SU-DHL-6 (cell line): ENCODE measurements at regions not wholly inside any gene's neighbourhood (a gene's known extent, or its start where the extent isn't known, plus 50 kb on each side); places are given as distances from the start of the nearest gene placed in this dataset.

Experiments used
- EZH2phosphoT487 ChIP-seq: fragments of 200-600 bp; sonication (generic), shearing (Covaris generic); conservative IDR thresholded peaks from 2 replicates; pipeline ENCODE4 v1.6.1; 2018; ENCODE audit warnings: mild to moderate bottlenecking, antibody characterized with exemption, low read length, moderate library complexity, mixed read lengths
- TF ChIP-seq, protein P1 (sequence below): fragments of 200-600 bp; sonication (generic); IDR thresholded peaks from one replicate; pipeline ENCODE4 v1.5.1; 2017; ENCODE audit warnings: antibody characterized with exemption, mild to moderate bottlenecking, low read length, moderate library complexity; ENCODE audit not compliant: insufficient read depth, poor library complexity, severe bottlenecking

DNA sequence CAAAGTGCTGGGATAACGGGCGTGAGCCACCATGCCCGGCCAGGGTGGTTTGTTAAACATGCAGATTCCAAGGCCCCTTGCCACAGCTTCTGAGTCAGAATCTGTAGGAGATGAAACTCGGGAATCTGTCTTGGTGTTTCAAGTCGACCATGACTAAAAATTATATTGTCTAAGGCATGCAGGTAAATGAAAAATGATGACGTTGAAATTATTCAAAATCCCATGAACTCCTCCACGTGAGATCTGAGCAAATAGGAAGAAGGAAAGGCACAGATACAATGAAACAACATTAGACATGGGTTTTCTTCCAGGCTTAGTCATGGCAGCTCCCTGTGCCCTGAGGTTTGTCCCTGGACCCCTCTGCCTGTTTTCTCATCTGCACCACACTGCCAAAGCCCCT, 172.0 kb upstream of the CMC1 start:
- TF ChIP-seq, protein P1, sequence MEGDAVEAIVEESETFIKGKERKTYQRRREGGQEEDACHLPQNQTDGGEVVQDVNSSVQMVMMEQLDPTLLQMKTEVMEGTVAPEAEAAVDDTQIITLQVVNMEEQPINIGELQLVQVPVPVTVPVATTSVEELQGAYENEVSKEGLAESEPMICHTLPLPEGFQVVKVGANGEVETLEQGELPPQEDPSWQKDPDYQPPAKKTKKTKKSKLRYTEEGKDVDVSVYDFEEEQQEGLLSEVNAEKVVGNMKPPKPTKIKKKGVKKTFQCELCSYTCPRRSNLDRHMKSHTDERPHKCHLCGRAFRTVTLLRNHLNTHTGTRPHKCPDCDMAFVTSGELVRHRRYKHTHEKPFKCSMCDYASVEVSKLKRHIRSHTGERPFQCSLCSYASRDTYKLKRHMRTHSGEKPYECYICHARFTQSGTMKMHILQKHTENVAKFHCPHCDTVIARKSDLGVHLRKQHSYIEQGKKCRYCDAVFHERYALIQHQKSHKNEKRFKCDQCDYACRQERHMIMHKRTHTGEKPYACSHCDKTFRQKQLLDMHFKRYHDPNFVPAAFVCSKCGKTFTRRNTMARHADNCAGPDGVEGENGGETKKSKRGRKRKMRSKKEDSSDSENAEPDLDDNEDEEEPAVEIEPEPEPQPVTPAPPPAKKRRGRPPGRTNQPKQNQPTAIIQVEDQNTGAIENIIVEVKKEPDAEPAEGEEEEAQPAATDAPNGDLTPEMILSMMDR = no peak
- TF ChIP-seq EZH2phosphoT487 = no peak
